ENCODE measurements at regions not wholly inside any gene's neighbourhood (a gene's known extent, or its start where the extent isn't known, plus 50 kb on each side); places are given as distances from the start of the nearest gene placed in this dataset.

GRCh38 chr6:50962213-50962759 is 143.6 kb downstream of the TFAP2B start:
- no peak for TF ChIP-seq CTCF (conservative IDR thresholded peaks at IDR 0.05; ENCODE audit: low read depth, low read length)
- no peak for TF ChIP-seq EZH2 (IDR thresholded peaks at IDR 0.05; ENCODE audit: borderline replicate concordance, low read depth, low read length, poor library complexity, severe bottlenecking)

All from A673 (cell line).